ENCODE measurements at regions not wholly inside any gene's neighbourhood (a gene's known extent, or its start where the extent isn't known, plus 50 kb on each side); places are given as distances from the start of the nearest gene placed in this dataset.
"Not testable (repeated sequence)": the region's sequence is repeated elsewhere in the genome, so short reads cannot be mapped to it uniquely, and the experiment has no call there.

DNA sequence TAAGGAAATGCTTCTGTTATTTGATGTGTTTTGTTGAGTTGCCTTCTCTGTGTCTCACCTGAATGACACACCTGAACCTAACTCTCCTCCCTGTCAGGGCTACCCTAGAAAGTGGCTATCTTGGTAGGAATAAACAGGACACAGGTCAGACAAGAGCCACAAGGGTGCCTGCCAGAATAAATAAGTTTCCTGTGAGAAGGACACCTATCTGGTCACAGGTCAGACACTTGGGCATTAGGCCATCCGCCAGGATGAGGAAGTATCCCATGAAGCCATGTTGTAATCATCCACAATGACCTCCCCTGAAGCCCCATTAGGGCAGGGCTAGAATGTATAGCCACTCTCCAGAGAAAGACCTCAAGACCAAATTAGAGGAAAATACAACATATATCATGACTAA is 318.8 kb downstream of the ZNF674 start:
- Histone ChIP-seq H3K27ac (no peak overlapping the region), H3K4me1 (peaks cover 1% of the 10 kb centered on the region), H3K4me3 (no peak overlapping the region), H3K9me3 (no peaks in the 10 kb centered on the region), H3K4me2 (no peak overlapping the region)
- no CpG with 5 or more reads among the region's 1 CpG for WGBS (ENCODE audit: missing lambda C conversion rate)
- no peak for TF ChIP-seq RFX5 (IDR thresholded peaks at IDR 0.05)
- TF ChIP-seq, protein P1, sequence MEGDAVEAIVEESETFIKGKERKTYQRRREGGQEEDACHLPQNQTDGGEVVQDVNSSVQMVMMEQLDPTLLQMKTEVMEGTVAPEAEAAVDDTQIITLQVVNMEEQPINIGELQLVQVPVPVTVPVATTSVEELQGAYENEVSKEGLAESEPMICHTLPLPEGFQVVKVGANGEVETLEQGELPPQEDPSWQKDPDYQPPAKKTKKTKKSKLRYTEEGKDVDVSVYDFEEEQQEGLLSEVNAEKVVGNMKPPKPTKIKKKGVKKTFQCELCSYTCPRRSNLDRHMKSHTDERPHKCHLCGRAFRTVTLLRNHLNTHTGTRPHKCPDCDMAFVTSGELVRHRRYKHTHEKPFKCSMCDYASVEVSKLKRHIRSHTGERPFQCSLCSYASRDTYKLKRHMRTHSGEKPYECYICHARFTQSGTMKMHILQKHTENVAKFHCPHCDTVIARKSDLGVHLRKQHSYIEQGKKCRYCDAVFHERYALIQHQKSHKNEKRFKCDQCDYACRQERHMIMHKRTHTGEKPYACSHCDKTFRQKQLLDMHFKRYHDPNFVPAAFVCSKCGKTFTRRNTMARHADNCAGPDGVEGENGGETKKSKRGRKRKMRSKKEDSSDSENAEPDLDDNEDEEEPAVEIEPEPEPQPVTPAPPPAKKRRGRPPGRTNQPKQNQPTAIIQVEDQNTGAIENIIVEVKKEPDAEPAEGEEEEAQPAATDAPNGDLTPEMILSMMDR (IDR thresholded peaks at IDR 0.05) = no peak
- TF ChIP-seq KDM5A (IDR thresholded peaks at IDR 0.05) = no peak
- no peak for TF ChIP-seq SMC3 (IDR thresholded peaks at IDR 0.05)
- TF ChIP-seq CHD2 (IDR thresholded peaks at IDR 0.05; ENCODE audit: low read length, partially characterized antibody) = no peak
- TF ChIP-seq, protein P2, sequence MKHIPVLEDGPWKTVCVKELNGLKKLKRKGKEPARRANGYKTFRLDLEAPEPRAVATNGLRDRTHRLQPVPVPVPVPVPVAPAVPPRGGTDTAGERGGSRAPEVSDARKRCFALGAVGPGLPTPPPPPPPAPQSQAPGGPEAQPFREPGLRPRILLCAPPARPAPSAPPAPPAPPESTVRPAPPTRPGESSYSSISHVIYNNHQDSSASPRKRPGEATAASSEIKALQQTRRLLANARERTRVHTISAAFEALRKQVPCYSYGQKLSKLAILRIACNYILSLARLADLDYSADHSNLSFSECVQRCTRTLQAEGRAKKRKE (CRISPR knock-in tag; IDR thresholded peaks at IDR 0.05; ENCODE audit: low read depth) = no peak
- TF ChIP-seq, protein P3, sequence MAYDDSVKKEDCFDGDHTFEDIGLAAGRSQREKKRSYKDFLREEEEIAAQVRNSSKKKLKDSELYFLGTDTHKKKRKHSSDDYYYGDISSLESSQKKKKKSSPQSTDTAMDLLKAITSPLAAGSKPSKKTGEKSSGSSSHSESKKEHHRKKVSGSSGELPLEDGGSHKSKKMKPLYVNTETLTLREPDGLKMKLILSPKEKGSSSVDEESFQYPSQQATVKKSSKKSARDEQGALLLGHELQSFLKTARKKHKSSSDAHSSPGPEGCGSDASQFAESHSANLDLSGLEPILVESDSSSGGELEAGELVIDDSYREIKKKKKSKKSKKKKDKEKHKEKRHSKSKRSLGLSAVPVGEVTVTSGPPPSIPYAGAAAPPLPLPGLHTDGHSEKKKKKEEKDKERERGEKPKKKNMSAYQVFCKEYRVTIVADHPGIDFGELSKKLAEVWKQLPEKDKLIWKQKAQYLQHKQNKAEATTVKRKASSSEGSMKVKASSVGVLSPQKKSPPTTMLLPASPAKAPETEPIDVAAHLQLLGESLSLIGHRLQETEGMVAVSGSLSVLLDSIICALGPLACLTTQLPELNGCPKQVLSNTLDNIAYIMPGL (CRISPR knock-in tag; IDR thresholded peaks at IDR 0.05; ENCODE audit: borderline replicate concordance) = no peak
- TF ChIP-seq RARB (CRISPR knock-in tag; IDR thresholded peaks at IDR 0.05) = no peak
- no peak for TF ChIP-seq HOXA7 (CRISPR knock-in tag; IDR thresholded peaks at IDR 0.05)
- TF ChIP-seq FOSB (CRISPR knock-in tag; IDR thresholded peaks at IDR 0.05) = no peak
- no peak for TF ChIP-seq CHD4 (IDR thresholded peaks at IDR 0.05; ENCODE audit: borderline replicate concordance)
- no peak for TF ChIP-seq JUN (IDR thresholded peaks at IDR 0.05)
- TF ChIP-seq CBX2 (IDR thresholded peaks at IDR 0.05; ENCODE audit: borderline replicate concordance, low read depth) = no peak
- TF ChIP-seq RCOR1 (IDR thresholded peaks at IDR 0.05; ENCODE audit: low read depth, low read length) = no peak
- TF ChIP-seq HOXB13 (CRISPR knock-in tag; IDR thresholded peaks at IDR 0.05; ENCODE audit: low read depth) = no peak
- TF ChIP-seq EHF (CRISPR knock-in tag; IDR thresholded peaks at IDR 0.05) = no peak
- no peak for TF ChIP-seq HDAC2 (IDR thresholded peaks at IDR 0.05)
- TF ChIP-seq ZFP36 (IDR thresholded peaks at IDR 0.05; ENCODE audit: borderline replicate concordance, partially characterized antibody) = no peak
- no peak for TF ChIP-seq ZNF302 (CRISPR knock-in tag; IDR thresholded peaks at IDR 0.05)
- POLR2A ChIA-PET = no interaction called here
- no peak for FAIRE-seq
- ATAC-seq = no peak
- no peak for DNase-seq (ENCODE audit: low read depth in 1 of 2, low spot score in 1 of 2)
- CTCF ChIA-PET = no interaction called here

DNA sequence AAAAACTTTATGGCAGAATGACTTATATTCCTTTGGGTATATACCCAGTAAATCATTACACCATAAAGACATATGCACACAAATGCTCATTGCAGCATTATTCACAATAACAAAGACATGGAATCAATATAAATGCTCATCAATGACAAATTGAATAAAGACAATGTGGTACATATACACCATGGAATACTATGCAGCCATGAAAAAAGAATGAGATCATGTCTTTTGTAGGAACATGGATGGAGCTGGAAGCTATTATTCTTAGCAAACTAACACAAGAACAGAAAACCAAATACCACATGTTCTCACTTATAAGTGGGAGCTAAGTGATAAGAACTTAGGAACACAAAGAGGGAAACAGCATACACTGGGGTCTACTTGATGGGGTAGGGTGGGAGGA is 321.7 kb downstream of the ZNF674 start:
- ATAC-seq; H3K4me2 ChIP-seq; DNase-seq (ENCODE audit: low read depth in 1 of 2, low spot score in 1 of 2); H3K9me3 ChIP-seq; CTCF ChIA-PET; FAIRE-seq; H3K4me3 ChIP-seq; POLR2A ChIA-PET; H3K27ac ChIP-seq: not testable (repeated sequence)
- peaks cover 16% of the 10 kb centered on the region for H3K4me1 ChIP-seq

DNA sequence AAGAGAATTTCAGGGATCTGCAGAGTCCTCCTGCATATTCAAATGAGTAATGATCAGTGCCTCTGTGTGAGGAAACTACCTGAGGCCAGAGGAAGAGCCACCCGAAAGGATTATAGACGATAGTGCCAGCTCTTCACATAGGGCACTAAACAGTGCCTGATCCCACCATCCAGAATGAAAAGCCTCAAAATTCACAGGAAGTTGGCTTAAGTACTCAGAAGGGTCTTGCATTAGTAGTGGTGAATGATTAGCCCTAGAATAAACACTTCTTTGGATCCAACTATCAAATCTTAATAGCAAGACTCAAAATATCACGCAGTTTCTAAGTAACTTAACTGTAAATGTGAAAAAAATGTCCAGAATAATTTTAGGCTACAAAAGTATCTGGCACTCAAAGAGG is 324.4 kb downstream of the ZNF674 start:
- POLR2A ChIA-PET = no interaction called here
- 14% methylated on average over 3 of the region's 3 CpGs for WGBS (ENCODE audit: missing lambda C conversion rate)

More for the DNA sequence above, 324.4 kb downstream of the ZNF674 start:
- H3K4me2 ChIP-seq = peak overlapping the region; percentile 61
- 0 out of 3 replicates have a peak overlapping the region, but pooled peaks have one; percentile 0 for H3K4me3 ChIP-seq
- H3K9me3 ChIP-seq = no peaks in the 10 kb centered on the region
- FAIRE-seq (peak; percentile 28), ATAC-seq (peak in 1 of 2 experiments; percentile 27; a peak in 1 of 6 replicates), DNase-seq (ENCODE audit: low read depth in 1 of 2, low spot score in 1 of 2) (peak in 1 of 2 experiments; percentile 6)
- H3K27ac ChIP-seq = peak overlapping the region; percentile 71 to 75
- TF ChIP-seq, protein P4, sequence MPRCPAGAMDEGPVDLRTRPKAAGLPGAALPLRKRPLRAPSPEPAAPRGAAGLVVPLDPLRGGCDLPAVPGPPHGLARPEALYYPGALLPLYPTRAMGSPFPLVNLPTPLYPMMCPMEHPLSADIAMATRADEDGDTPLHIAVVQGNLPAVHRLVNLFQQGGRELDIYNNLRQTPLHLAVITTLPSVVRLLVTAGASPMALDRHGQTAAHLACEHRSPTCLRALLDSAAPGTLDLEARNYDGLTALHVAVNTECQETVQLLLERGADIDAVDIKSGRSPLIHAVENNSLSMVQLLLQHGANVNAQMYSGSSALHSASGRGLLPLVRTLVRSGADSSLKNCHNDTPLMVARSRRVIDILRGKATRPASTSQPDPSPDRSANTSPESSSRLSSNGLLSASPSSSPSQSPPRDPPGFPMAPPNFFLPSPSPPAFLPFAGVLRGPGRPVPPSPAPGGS (IDR thresholded peaks at IDR 0.05) = no peak
- 0 out of 4 replicates have a peak, but pooled peaks of 1 of the 2 experiments have one; percentile 9 for TF ChIP-seq CEBPB (IDR thresholded peaks at IDR 0.05)
- TF ChIP-seq KDM5A (IDR thresholded peaks at IDR 0.05) = no peak
- TF ChIP-seq, protein P5, sequence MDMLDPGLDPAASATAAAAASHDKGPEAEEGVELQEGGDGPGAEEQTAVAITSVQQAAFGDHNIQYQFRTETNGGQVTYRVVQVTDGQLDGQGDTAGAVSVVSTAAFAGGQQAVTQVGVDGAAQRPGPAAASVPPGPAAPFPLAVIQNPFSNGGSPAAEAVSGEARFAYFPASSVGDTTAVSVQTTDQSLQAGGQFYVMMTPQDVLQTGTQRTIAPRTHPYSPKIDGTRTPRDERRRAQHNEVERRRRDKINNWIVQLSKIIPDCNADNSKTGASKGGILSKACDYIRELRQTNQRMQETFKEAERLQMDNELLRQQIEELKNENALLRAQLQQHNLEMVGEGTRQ (IDR thresholded peaks at IDR 0.05) = no peak
- no peak for TF ChIP-seq EHF (CRISPR knock-in tag; IDR thresholded peaks at IDR 0.05)
- CTCF ChIA-PET = no interaction called here
- H3K4me1 ChIP-seq = peaks cover 16% of the 10 kb centered on the region
